HG02642 (cell line): ENCODE measurements at regions not wholly inside any gene's neighbourhood (a gene's known extent, or its start where the extent isn't known, plus 50 kb on each side); places are given as distances from the start of the nearest gene placed in this dataset.
"Not testable (repeated sequence)": the region's sequence is repeated elsewhere in the genome, so short reads cannot be mapped to it uniquely, and the experiment has no call there.

Experiments
- ATAC-seq: cut with Tn5 transposase; IDR thresholded peaks from one replicate; pipeline ENCODE4 v1.9.1; 2021; ENCODE audit warnings: mild to moderate bottlenecking; ENCODE audit not compliant: unreplicated experiment, poor library complexity

DNA sequence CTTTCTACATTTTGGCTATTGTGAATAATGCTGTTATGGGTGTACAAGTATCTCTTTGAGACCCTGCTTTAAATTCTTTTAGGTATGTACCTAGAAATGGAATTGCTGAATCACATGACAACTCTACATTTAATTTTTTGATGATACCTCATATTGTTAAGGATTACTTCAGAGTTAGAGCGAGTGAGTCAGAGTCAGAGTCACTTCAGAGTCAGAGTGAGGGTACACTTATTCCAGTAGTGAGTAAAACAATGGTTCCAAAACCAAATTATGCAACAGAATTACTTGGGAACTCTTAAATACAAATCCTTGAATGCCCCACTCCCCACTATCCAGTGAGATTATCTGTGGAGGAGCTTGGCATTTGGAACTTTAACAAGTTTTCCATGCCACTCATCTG, 50.3 kb upstream of the SNRK start:
- ATAC-seq: no peak

DNA sequence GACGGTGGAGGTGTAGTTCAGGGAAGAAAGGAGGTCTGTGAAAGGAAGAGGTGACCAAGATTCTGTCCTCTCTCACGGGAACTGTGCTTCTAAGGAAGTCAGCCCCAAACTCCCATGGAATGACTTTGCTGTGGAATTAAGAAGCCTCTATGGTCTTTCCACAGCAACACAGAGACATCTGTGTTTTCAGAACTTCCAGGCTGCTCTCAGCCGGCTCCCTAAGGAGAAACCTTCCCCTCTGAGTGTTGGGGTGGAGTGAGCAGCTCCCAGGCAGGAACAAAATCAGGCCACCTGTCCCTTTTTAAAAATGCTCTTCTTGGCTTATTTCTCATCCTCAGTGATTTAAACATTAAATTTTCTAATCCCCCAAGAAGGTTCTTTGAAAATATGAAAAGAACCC, 53.3 kb upstream of the SNRK start:
- no peak for ATAC-seq

DNA sequence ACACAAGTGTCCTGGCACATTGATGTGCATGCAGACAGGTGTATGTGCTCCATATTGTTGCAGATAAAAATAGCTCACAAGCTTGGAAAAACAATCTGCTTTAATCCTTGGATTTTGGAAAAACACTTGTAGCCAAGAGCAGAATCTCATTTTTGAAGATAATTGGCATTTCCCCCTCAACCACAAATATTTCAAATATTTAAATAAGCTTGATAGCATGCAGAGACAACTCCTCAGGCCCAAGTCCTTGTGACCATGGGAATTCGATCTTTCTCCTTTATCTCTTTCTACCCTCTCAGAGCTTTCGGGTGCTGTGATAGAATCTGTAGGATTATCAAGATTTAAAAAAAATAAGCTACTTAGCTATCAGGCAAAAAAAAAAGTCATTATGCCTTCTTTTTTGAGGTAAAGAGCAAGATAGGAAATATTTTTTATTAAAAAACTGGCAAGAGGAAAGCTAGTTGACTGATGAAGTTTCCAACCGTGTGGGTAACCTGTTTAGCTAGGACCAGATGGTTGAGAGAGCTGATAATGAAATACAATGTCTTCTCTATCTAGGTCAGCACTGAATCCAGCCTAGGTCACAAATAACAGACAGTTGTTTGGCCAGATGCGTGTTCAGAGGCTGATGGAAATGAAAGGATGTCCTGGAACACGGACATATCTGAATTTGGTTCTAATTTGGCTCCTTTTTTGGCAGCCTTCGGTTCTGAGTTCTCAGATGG, 54.9 kb upstream of the SNRK start:
- ATAC-seq: no peak

DNA sequence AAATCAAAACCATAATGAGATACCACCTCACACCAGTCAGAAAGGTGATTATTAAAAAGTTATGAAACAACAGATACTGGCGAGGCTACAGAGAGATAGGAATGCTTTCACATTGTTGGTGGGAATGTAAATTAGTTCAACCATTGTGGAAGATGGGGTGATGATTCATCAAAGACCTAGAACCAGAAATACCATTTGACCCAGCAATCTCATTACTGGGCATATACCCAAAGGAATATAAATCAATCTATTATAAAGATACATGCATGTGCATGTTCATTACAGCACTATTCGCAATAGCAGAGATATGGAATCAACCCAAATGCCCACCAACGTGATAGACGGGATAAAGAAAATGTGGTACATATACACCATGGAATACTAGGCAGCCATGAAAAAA, 56.5 kb upstream of the SNRK start:
- ATAC-seq: not testable (repeated sequence)

DNA sequence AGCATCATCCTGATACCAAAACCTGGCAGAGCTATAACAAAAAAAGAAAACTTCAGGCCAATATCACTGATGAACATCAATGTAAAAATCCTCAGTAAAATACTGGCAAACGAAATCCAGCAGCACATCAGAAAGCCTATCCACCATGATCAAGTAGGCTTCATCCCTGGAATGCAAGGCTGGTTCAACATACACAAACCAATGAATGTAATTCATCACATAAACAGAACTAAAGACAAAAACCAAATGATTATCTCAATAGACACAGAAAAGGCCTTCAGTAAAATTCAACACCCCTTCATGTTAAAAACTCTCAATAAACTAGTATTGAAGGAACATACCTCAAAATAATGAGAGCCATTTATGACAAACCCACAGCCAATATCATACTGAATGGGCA, 58.7 kb upstream of the SNRK start:
- ATAC-seq: not testable (repeated sequence)

DNA sequence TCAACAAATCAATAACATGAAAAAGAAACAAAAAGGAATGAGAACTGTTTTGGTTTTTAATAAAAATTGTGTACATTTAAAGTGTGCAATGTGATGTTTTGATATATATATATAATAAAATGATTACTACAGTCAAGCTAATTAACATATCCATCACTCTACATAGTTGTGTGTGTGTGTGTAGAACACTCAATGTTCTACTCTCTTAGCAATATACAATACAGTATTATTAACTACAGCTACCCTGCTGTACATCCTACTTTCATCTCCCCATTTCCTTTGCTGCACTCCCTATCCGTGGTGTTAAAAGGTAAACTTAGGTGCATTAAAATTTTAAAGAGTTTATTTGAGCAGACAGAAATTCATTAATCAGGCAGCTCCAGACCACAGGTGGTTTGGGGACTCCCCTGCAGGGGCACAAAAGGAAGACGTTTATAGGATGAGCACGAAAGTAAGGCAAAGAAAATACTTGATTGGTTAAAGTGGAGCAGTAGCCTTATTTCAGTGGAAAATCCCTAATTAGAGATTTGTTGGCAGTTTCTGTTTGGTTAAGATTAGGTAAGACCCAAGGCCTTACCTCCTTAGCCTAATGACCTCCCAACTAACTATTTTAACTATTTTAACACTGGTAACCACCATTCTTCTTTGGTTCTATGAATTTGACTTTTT, 61.8 kb upstream of the SNRK start:
- no peak for ATAC-seq

DNA sequence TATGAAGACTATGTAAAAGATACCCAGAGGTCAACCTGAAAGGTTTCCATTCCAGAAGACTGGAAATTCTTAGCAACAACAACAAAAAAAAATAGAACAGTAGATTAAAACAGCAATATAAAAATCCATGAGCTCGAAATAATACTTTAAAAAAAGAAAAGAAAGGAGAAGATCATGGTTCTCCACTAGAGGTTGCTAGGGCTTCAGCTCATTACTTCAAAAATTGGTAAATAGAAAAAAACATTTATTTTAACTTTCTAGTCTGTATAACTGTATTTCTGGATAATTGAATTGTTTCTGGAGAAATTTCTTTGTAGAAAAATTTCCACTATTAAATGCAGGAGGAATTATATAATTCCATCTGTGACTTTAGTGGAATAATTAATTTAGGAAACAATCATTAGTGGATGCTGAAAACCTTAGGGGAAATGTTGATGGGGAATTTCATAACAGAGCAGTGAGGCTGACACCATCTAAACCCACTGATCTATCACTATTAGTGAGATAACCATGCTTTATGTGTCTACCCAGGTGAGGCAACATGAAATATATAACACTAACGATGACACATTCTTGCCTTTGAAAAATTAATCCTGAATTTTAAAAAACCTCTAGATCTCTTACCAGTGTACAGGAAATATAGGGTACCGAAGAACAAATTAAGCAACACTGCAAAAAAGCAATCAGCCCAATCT, 62.5 kb upstream of the SNRK start:
- no peak for ATAC-seq

DNA sequence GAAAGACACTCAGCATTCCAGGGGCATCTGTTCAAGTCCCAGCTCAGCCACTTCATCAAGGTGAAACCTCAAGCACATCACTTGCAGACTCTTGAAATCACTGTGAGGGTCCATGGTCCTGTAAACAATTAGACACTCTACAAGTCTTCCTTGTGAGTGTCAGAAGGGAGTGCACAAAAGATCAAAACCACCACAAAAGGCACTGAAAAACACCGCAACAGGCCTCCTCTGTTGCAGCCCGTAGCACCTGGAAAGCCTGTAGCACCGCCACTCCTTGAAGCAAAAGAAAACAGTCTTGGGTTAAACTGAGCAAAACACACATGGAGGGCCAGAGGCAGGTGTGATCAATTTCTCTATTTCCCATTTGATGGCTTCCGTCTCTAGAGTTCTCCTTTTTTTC, 63.8 kb upstream of the SNRK start:
- no peak for ATAC-seq

DNA sequence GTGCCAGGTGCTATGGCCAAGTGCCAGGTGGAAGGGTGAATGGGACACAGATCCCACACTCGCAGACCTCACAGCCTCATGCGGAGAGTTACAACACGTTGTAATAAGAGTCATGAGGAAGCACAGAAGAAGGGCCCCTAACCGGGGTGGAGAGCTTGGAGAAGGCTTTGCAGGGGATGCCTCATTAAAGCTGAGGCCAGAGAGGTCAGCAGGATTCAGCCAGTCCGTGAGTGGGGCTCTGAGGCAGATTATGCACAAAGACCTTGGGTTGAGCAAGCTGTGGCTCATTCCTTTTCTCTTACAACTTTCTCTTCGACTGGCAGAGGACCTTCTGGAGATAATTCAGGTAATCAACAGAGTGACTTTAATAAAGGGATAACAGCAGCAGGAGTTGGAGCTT, 65.3 kb upstream of the SNRK start:
- no peak for ATAC-seq

DNA sequence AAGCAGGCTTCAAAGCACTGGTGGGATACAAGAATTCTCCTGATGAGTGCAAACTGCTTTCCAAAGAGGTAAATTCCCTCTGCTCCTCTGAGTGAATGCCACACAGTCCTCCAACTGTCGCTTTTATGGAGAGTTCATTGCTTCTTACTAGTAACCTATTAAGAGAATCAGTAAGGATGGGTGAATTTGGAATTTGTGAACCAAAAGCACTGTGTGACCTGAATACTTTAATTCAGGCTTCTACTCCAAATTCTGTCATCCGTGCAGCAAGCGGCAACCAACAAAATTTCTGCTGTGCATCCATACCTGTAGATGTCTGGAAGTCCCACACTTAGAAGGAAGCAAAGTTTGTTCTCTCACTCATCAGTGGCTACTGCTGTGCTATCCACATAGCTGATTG, 66.7 kb upstream of the SNRK start:
- ATAC-seq: no peak

DNA sequence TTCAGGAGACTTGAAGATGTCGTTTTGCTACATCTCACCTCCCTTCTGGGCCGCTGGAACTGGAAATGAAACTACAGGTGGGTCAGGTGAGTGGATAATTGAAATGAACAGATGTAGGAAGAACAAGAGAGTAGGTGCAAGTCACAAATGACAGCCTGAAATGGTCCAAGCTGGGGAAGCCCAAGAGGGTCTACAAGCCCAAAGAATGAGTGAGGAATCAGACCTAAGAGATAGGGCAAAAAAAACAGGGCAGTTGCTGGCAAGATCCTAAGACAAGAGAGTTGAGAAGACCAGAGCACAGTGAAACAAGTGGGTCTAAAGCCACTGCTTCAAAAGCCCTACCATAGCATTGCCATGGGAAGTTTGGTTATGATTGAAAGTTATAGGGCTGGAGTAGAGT, 67.4 kb upstream of the SNRK start:
- ATAC-seq: no peak

DNA sequence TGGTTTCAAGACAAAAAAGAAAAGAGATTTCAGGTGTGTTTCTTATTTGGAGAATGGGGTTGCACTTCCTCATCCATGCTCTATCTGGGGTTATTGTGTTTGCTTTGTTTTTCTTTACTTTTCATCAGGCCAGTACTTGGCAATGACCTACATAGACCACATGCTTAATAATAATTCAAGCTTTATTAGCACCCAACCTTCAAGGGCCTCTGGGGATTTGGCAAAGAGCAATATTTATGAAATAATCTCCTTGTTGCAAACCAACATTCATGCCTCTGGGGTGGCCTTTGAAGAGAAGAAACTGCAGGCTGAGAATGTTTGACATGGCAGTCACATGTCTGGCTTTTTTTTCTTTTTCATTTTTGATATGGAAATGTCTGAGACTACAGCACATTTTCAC, 68.2 kb upstream of the SNRK start:
- ATAC-seq: no peak

DNA sequence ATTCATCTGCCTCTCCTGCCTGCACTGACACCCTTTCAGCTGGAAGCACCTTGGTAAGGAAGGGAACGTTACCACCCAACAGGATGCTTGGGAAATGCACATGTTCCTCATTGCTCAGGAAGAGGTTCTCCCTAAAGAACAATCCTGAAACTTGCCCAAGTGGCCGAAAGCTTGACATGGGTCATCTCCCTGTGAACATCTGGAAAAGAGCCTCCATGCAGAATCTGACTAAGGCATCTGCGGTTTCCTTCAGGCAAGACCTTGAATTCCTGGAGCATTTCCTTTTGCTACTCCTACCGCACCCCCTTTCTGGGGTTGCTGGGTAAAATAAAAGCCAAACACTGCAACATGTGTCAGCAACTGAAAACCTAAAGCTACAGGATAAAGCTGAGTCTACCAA, 68.7 kb upstream of the SNRK start:
- no peak for ATAC-seq

DNA sequence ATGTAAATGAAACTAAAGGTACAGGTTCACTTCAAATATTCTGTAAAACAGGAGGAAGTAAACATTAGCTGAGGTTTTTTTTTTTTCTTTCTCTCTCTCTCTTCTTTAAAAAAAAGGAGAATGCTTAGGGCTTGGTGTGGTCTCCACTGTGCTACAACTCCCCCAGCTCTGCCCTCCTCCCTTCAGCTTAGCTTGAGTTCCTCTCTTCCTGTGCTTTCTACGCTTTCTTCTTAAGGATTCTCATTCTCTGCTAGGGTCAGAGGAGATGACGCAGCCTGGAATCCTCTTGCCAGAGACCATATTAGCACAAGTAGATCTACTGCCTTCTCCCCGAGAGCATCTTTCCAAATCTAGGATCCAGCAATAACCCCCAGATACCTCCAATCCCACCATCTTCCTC, 69.1 kb upstream of the SNRK start:
- no peak for ATAC-seq

DNA sequence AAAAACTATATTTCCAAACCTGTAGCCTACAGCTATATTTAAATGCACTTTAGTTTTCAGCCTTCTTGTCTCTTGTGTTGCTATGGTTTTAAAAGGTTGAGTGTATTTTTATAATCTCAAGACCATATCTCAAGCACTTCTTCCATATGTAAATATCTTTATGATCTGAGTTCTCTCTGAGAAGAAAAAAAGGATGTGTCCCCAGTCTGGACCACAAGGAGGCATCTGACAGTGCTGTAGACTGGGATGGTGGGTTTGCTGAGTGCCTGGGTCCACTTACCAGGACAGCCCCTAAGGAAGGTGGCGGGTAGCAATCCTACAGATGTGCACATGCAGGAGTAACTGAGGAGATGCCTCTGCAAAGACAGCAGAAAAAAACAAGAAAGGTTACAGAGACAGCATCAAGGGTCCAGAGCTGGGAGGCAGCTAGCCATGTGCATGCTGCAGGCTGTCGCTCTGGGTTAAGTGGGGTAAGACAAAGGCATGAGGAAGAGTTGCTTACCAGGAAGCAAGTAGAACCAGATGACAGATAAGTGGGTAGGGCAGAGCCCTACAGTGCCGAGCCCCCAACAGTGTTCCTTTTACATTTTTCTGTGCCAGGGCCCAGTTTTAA, 70.6 kb upstream of the SNRK start:
- ATAC-seq: no peak

DNA sequence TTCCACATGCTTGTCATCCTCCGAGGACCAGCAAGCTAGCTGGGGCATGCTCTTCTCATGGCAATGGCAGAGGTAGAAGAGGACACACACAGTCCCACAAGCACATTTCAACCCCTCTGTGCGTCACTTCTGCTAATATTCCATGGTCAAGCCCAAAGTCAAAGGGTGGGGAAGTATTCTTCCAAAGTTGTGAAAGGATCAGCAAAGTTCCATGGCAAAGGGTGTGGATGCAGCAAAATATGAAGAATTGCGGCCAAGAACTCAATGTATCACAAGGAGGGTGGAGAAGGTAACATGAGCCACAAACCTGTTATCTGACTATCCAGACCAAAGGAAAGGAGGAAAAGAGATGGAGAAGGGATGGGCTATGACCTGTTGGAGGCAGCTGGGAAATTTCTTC, 71.2 kb upstream of the SNRK start:
- no peak for ATAC-seq

DNA sequence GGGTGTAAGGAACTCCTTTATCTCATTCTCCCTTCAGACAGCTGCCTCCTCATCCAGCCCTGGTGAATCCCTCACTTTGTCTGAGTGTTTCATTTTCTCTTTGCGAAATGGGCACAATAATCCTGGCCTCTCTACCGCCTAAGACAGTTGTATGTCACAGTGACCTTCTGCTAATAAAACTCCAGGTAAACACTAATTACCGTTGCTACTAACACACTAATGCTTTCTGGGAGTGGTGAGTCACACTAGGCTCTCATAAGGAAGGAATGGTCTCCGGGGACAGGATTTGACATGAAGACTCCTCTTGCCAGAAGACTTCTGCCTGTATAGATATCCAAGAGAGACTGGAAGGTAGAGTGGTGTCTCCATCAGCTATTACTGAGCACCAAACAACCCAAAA, 71.7 kb upstream of the SNRK start:
- no peak for ATAC-seq

DNA sequence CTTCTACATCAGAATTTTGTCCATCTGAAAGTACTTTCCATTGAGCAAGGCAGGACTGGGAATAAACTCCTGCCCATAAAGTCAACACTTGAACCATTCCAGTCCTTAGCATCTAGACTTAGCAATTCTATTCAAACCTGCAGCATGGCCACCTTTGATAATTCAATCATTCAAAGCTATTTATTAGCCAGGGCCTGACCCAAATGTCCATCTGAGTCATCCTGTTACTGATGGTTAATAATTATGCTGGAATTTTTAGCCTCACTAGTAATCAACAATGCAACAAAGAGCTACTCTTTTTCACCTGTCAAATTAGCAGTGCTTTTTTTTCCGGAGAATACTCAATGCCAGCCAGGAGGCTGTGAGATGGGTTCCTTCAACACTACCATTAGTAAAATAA, 72.7 kb upstream of the SNRK start:
- peak; percentile 39 for ATAC-seq

DNA sequence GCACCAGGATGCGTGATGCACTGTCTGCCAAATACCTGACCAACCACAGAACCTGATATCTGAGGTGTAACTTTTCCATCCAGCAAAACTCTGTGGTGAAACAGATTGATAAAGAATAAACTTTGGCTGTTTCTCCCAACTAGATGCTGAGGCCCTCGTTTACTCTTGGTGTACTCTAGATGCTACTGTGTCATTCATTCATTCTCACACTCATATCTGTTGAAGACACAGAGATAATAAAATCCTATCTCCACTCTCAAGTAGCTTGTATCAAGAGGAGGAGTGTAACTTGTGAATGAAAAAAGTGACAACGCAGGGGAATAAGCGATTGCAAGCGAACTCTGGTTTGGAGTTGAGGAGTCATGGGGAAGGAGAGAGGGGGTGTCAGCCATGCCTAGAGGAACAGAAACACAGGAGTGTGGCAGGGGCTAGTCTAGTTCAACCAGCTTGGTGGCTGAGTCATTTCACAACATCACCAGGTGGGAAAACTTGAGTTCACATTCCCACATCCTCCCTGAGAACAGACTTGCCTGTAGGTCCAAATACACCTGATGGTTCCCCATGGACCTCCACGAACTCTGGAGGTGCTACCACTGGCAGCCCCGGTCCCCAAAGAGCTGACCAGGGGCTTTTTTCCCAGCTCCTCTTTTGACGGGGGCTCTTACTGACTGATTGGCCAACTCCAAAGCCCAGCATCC, 73.3 kb upstream of the SNRK start:
- peak; percentile 45 for ATAC-seq

DNA sequence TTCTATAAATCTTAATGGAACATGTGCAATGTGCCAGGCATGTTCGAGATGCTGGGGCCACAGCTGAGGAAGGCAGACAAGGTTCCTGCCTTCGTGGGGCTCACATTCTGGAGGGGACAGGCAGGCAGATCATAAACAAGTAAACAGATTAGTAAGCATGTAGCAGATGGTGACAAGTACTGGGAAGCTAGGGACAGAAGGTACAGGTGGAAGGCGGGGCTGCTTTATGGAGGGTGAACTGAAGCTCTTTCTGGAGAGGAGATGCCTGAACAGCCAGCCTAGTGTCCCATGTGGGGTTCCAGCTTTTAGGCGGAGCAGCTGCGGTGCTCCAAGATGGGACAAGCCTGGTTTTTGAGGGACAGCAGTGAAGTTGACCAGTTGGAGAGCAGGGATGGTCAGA, 74.7 kb upstream of the SNRK start:
- ATAC-seq: no peak
